Non-pigmented ciliary epithelial cell (primary cell): ENCODE measurements at regions not wholly inside any gene's neighbourhood (a gene's known extent, or its start where the extent isn't known, plus 50 kb on each side); places are given as distances from the start of the nearest gene placed in this dataset.
A peak's percentile ranks its signal among the peaks of the same experiment; 100 is the strongest.

Experiments used
- DNase-seq: peaks from one replicate; pipeline ENCODE4 v3.0.0-alpha.2; 2010; ENCODE audit warnings: low read depth

GRCh38 chr21:27171707-27172106 is 204.8 kb upstream of the ADAMTS5 start:
- no peak for DNase-seq

GRCh38 chr21:27168084-27168483 is 201.2 kb upstream of the ADAMTS5 start:
- no peak for DNase-seq

- DNase-seq = no peak
These were observed 197.6 kb upstream of the ADAMTS5 start for GRCh38 chr21:27164208-27165177.

GRCh38 chr21:27158967-27159366 is 192.1 kb upstream of the ADAMTS5 start:
- DNase-seq = no peak

GRCh38 chr21:27157097-27157496 is 190.2 kb upstream of the ADAMTS5 start:
- no peak for DNase-seq

- no peak for DNase-seq
These were observed 189.8 kb upstream of the ADAMTS5 start for GRCh38 chr21:27156666-27157065.

- DNase-seq = no peak
These were observed 188.2 kb upstream of the ADAMTS5 start for GRCh38 chr21:27155130-27155500.

- DNase-seq = no peak
These were observed 187.7 kb upstream of the ADAMTS5 start for GRCh38 chr21:27154451-27155129.

- DNase-seq = no peak
These were observed 186.1 kb upstream of the ADAMTS5 start for GRCh38 chr21:27152996-27153395.

GRCh38 chr21:27149034-27149433 is 182.1 kb upstream of the ADAMTS5 start:
- no peak for DNase-seq

- no peak for DNase-seq
These were observed 179.4 kb upstream of the ADAMTS5 start for GRCh38 chr21:27146268-27146667.

GRCh38 chr21:27145134-27145798 is 178.4 kb upstream of the ADAMTS5 start:
- DNase-seq = no peak

- DNase-seq = no peak
These were observed 176.6 kb upstream of the ADAMTS5 start for GRCh38 chr21:27143476-27143875.

- DNase-seq = no peak
These were observed 172.6 kb upstream of the ADAMTS5 start for GRCh38 chr21:27139526-27139925.

GRCh38 chr21:27134516-27134915 is 167.6 kb upstream of the ADAMTS5 start:
- no peak for DNase-seq

- DNase-seq = peak; percentile 11
These were observed 165.4 kb upstream of the ADAMTS5 start for GRCh38 chr21:27132266-27132665.

GRCh38 chr21:27130154-27130553 is 163.3 kb upstream of the ADAMTS5 start:
- DNase-seq = no peak

- DNase-seq = no peak
These were observed 162.8 kb upstream of the ADAMTS5 start for GRCh38 chr21:27129694-27130093.

GRCh38 chr21:27129215-27129614 is 162.3 kb upstream of the ADAMTS5 start:
- DNase-seq = no peak

- no peak for DNase-seq
These were observed 159.3 kb upstream of the ADAMTS5 start for GRCh38 chr21:27126140-27126539.

GRCh38 chr21:27122686-27123085 is 155.8 kb upstream of the ADAMTS5 start:
- no peak for DNase-seq

- DNase-seq = no peak
These were observed 147.2 kb upstream of the ADAMTS5 start for GRCh38 chr21:27114111-27114510.

GRCh38 chr21:27112186-27112585 is 145.3 kb upstream of the ADAMTS5 start:
- no peak for DNase-seq
